HepG2 (cell line): ENCODE measurements at regions not wholly inside any gene's neighbourhood (a gene's known extent, or its start where the extent isn't known, plus 50 kb on each side); places are given as distances from the start of the nearest gene placed in this dataset.

ENCODE experiments used
- ATAC-seq: fragments of 200-7000 bp; cut with Tn5 transposase; 3 replicates; pipeline ENCODE4 v1.9.1; 2020; ENCODE audit warnings: mild to moderate bottlenecking, moderate library complexity
- BruUV-seq: library from RNA; stranded (reverse); fragments of 400-500 nt; replicated peaks from 2 replicates; lab custom pipeline; 2021; lab: Mats Ljungman, UMichigan
- CTCF ChIA-PET: fragments of 300-600 bp; formaldehyde crosslinking; extraction: SDS; loops from one replicate; lab custom pipeline; 2021; ENCODE audit warnings: low total read pairs, inconsistent platforms, low intra/inter-chr PET ratio; lab: Yijun Ruan, JAX
- POLR2A ChIA-PET: fragments of 350-600 bp; sonication (Branson Sonifier 250); formaldehyde crosslinking; loops from one replicate; lab custom pipeline; 2020; ENCODE audit warnings: antibody characterized with exemption, inconsistent platforms; lab: Yijun Ruan, JAX
- DNase-seq: peaks from one replicate; pipeline ENCODE4 v3.0.0-alpha.2; 2015; ENCODE audit warnings: low spot score
- FAIRE-seq: peaks from 3 replicates; lab custom pipeline; 2011; peaks lifted over from hg19 to GRCh38; lab: Jason Lieb, UNC
- H2AFZ ChIP-seq: one replicate; pipeline ENCODE4 v1.6.1; 2011; ENCODE audit warnings: low read length, inconsistent platforms
- H3K27ac ChIP-seq: fragments of 300-600 bp; 3 replicates; pipeline ENCODE4 v1.8.0; 2011; ENCODE audit warnings: mixed run types, mild to moderate bottlenecking, mixed read lengths, low read length, inconsistent platforms; ENCODE audit not compliant: insufficient read depth; ENCODE audit errors: extremely low read length
- H3K27me3 ChIP-seq, 2 experiments: fragments of 200-600 bp in 1 of 2; 2 replicates in 1 of 2; 3 replicates in 1 of 2; pipeline versions ENCODE4 v1.6.0 to v1.8.0; 2011; ENCODE audit warnings: low read length in 2 of 2, mild to moderate bottlenecking in 2 of 2, moderate library complexity in 2 of 2, inconsistent platforms in 1 of 2; ENCODE audit not compliant: insufficient read depth in 2 of 2, control insufficient read depth in 1 of 2
- H3K36me3 ChIP-seq, 2 experiments: fragments of 200-600 bp in 1 of 2; replicated peaks in 1 of 2; 2 replicates in 1 of 2; 3 replicates in 1 of 2; pipeline versions ENCODE4 v1.5.1 to v1.8.0; 2011; ENCODE audit warnings: low read length in 2 of 2, inconsistent platforms in 1 of 2; ENCODE audit not compliant: insufficient read depth in 2 of 2, control insufficient read depth in 1 of 2
- H3K4me1 ChIP-seq: 2 replicates; pipeline ENCODE4 v1.5.1; 2012; ENCODE audit warnings: low read length, inconsistent platforms; ENCODE audit not compliant: insufficient read depth
- H3K4me2 ChIP-seq: 2 replicates; pipeline ENCODE4 v1.6.0; 2011; ENCODE audit warnings: low read depth, low read length, inconsistent platforms
- H3K4me3 ChIP-seq, 3 experiments: fragments of 200-600 bp in 1 of 3; sonication (generic), shearing (Covaris generic) in 1 of 3; replicated peaks in 1 of 3; 2 replicates each; pipeline ENCODE4 v1.5.1; 2011 to 2016; ENCODE audit warnings: low read length in 3 of 3, inconsistent platforms in 2 of 3, low read depth in 2 of 3, mild to moderate bottlenecking in 2 of 3, control low read depth in 1 of 3, mixed read lengths in 1 of 3; ENCODE audit not compliant: insufficient read depth in 1 of 3
- H3K79me2 ChIP-seq: one replicate; pipeline ENCODE4 v1.6.1; 2011; ENCODE audit warnings: low read length, inconsistent platforms; ENCODE audit not compliant: insufficient read depth
- H3K9ac ChIP-seq: 2 replicates; pipeline ENCODE4 v1.6.0; 2011; ENCODE audit warnings: mild to moderate bottlenecking, low read depth, low read length, inconsistent platforms; ENCODE audit not compliant: insufficient read depth
- H3K9me3 ChIP-seq: 2 replicates; pipeline ENCODE4 v1.5.1; 2012; ENCODE audit warnings: mild to moderate bottlenecking, low read length
- H4K20me1 ChIP-seq: 2 replicates; pipeline ENCODE4 v1.6.0; 2011; ENCODE audit warnings: inconsistent platforms, mild to moderate bottlenecking, low read length, moderate library complexity; ENCODE audit not compliant: insufficient read depth
- CSRNP1 ChIP-seq: sonication (generic); formaldehyde crosslinking; IDR thresholded peaks from 2 replicates; pipeline ENCODE4 v1.8.1; 2023; ENCODE audit warnings: mild to moderate bottlenecking, missing genetic modification reagents
- NFE2L2 ChIP-seq: fragments of 150-350 bp; IDR thresholded peaks from 2 replicates; pipeline ENCODE4 v1.6.1; 2014; ENCODE audit warnings: low read length
- SIN3B ChIP-seq: fragments of 150-350 bp; IDR thresholded peaks from 2 replicates; pipeline ENCODE4 v1.6.1; 2014; ENCODE audit warnings: low read length
- STAT5B ChIP-seq: sonication (generic); formaldehyde crosslinking; IDR thresholded peaks from 2 replicates; pipeline ENCODE4 v1.4.0; 2020; ENCODE audit warnings: missing genetic modification reagents
- U2AF2 ChIP-seq: fragments of 200-400 bp; formaldehyde crosslinking; IDR thresholded peaks from 2 replicates; pipeline ENCODE4 v1.6.1; 2017; ENCODE audit warnings: low read depth, mild to moderate bottlenecking, low read length
- UBTF ChIP-seq: sonication (generic); formaldehyde crosslinking; IDR thresholded peaks from 2 replicates; pipeline ENCODE4 v1.4.0; 2020; ENCODE audit warnings: mild to moderate bottlenecking, missing genetic modification reagents
- ZNF296 ChIP-seq: sonication (generic); formaldehyde crosslinking; conservative IDR thresholded peaks from 2 replicates; pipeline ENCODE4 v1.5.0; 2020; ENCODE audit warnings: mild to moderate bottlenecking, missing genetic modification reagents
- in situ Hi-C: cut with HindIII; loops from 2 replicates; pipeline ENCODE4 v1.10.0; 2017; ENCODE audit warnings: low pct_unique_long_range_greater_than_20kb; ENCODE audit not compliant: extremely low pct_ligation_motif_present
- intact Hi-C: fragments of 100-400 bp; cut with micrococcal nuclease; formaldehyde crosslinking; loops from one replicate; pipeline ENCODE4 v1.10.0; 2022; ENCODE audit not compliant: unreplicated experiment

GRCh38 chr10:2036209-2036608 is 298.9 kb upstream of the ADARB2 start:
- ChIA-PET POLR2A (no interaction called here), CTCF (no interaction called here)
- no peak overlapping the region for H3K27ac ChIP-seq
- TF ChIP-seq STAT5B (no peak), U2AF2 (no peak), ZNF296 (CRISPR knock-in tag) (no peak), SIN3B (no peak), CSRNP1 (no peak), NFE2L2 (peak; percentile 55; the same call in 1 of the 2 replicates), UBTF (CRISPR knock-in tag) (no peak)
- peaks cover 19% of the 10 kb centered on the region for H3K9me3 ChIP-seq
- no peak for ATAC-seq
- H2AFZ ChIP-seq: no peak overlapping the region
- in situ Hi-C loops: no loop called here
- no peaks in the 10 kb centered on the region for H4K20me1 ChIP-seq
- FAIRE-seq: no peak
- BruUV-seq: no TSS peak
- no peak for DNase-seq
- H3K36me3 ChIP-seq: no peaks in the 10 kb centered on the region
- no peaks in the 10 kb centered on the region for H3K79me2 ChIP-seq
- H3K4me1 ChIP-seq: no peaks in the 10 kb centered on the region
- no peaks in the 10 kb centered on the region for H3K27me3 ChIP-seq
- no peak overlapping the region for H3K4me2 ChIP-seq
- H3K9ac ChIP-seq: no peak overlapping the region
- no peak overlapping the region for H3K4me3 ChIP-seq
- intact Hi-C loops: no loop called here
